Hepatocyte (in vitro differentiated cells): ENCODE measurements at regions not wholly inside any gene's neighbourhood (a gene's known extent, or its start where the extent isn't known, plus 50 kb on each side); places are given as distances from the start of the nearest gene placed in this dataset.

Experiments
- CTCF ChIP-seq: fragments of 200-600 bp; sonication (generic); IDR thresholded peaks from 2 replicates; pipeline ENCODE4 v1.5.1; 2016; ENCODE audit warnings: antibody characterized with exemption, mild to moderate bottlenecking; ENCODE audit not compliant: poor library complexity
- EZH2 ChIP-seq: fragments of 200-600 bp; sonication (generic); IDR thresholded peaks from 2 replicates; pipeline ENCODE4 v1.6.1; 2016; ENCODE audit warnings: antibody characterized with exemption, mild to moderate bottlenecking, borderline replicate concordance

- TF ChIP-seq CTCF, result no peak
- no peak for TF ChIP-seq EZH2
Observed at GRCh38 chr10:3702056-3702546, 82.9 kb downstream of the KLF6 start.
